Neuronal stem cell (in vitro differentiated cells): ENCODE measurements at regions not wholly inside any gene's neighbourhood (a gene's known extent, or its start where the extent isn't known, plus 50 kb on each side); places are given as distances from the start of the nearest gene placed in this dataset.

Experiments used
- DNase-seq: peaks from one replicate; pipeline ENCODE4 v3.0.0-alpha.2; 2013; ENCODE audit warnings: low spot score
- H2AFZ ChIP-seq: one replicate; pipeline ENCODE4 v1.6.1; 2013; ENCODE audit warnings: mild to moderate bottlenecking, low read length, inconsistent platforms
- H2AK5ac ChIP-seq: 2 replicates; pipeline ENCODE4 v1.6.1; 2013; ENCODE audit warnings: low read depth, mild to moderate bottlenecking, inconsistent platforms, low read length, moderate library complexity, mixed read lengths
- H2BK120ac ChIP-seq: 2 replicates; pipeline ENCODE4 v1.6.1; 2013; ENCODE audit warnings: low read depth, mild to moderate bottlenecking, inconsistent platforms, low read length, moderate library complexity, mixed read lengths
- H2BK12ac ChIP-seq: one replicate; pipeline ENCODE4 v1.6.1; 2013; ENCODE audit warnings: low read length, inconsistent platforms
- H2BK15ac ChIP-seq: 2 replicates; pipeline ENCODE4 v1.6.1; 2013; ENCODE audit warnings: mild to moderate bottlenecking, low read length, inconsistent platforms, mixed read lengths
- H2BK5ac ChIP-seq: one replicate; pipeline ENCODE4 v1.6.1; 2013; ENCODE audit warnings: inconsistent platforms, mild to moderate bottlenecking, low read length, moderate library complexity
- H3K14ac ChIP-seq: one replicate; pipeline ENCODE4 v1.6.1; 2013; ENCODE audit warnings: low read length, inconsistent platforms
- H3K18ac ChIP-seq: 2 replicates; pipeline ENCODE4 v1.6.1; 2013; ENCODE audit warnings: low read length, inconsistent platforms
- H3K23ac ChIP-seq: 2 replicates; pipeline ENCODE4 v1.6.1; 2013; ENCODE audit warnings: low read depth, mild to moderate bottlenecking, mixed read lengths, low read length, inconsistent platforms; ENCODE audit not compliant: poor library complexity
- H3K27ac ChIP-seq: replicated peaks from 3 replicates; pipeline ENCODE4 v1.5.1; 2013; ENCODE audit warnings: low read length, inconsistent platforms
- H3K27me3 ChIP-seq, 3 experiments: 2 replicates each; pipeline ENCODE4 v1.6.1; 2013; ENCODE audit warnings: low read length in 3 of 3, mild to moderate bottlenecking in 2 of 3, inconsistent platforms in 1 of 3, low read depth in 1 of 3, mixed read lengths in 1 of 3, moderate library complexity in 1 of 3; ENCODE audit not compliant: control insufficient read depth in 3 of 3, insufficient read depth in 3 of 3
- H3K36me3 ChIP-seq, 2 donors: replicated peaks in 1 of 2; 2 replicates each; pipeline ENCODE4 v1.6.1; 2013; ENCODE audit warnings: low read length in 2 of 2; ENCODE audit not compliant: control insufficient read depth in 2 of 2, insufficient read depth in 2 of 2
- H3K4ac ChIP-seq: 2 replicates; pipeline ENCODE4 v1.6.1; 2013; ENCODE audit warnings: inconsistent platforms, mild to moderate bottlenecking, low read length, moderate library complexity
- H3K4me1 ChIP-seq, 2 donors: 1 replicate in 1 of 2; 2 replicates in 1 of 2; pipeline ENCODE4 v1.6.1; 2013; ENCODE audit warnings: low read length in 2 of 2, low read depth in 1 of 2; ENCODE audit not compliant: control insufficient read depth in 2 of 2, insufficient read depth in 1 of 2
- H3K4me2 ChIP-seq: one replicate; pipeline ENCODE4 v1.6.1; 2013; ENCODE audit warnings: mild to moderate bottlenecking, low read length, inconsistent platforms; ENCODE audit not compliant: insufficient read depth, poor library complexity, severe bottlenecking
- H3K4me3 ChIP-seq, 2 donors: 2 replicates each; pipeline ENCODE4 v1.5.1; 2013; ENCODE audit warnings: low read length in 2 of 2, mild to moderate bottlenecking in 2 of 2, inconsistent platforms in 1 of 2, moderate library complexity in 1 of 2
- H3K79me1 ChIP-seq: one replicate; pipeline ENCODE4 v1.6.1; 2013; ENCODE audit warnings: low read depth, mild to moderate bottlenecking, inconsistent platforms, low read length, moderate library complexity
- H3K9ac ChIP-seq: one replicate; pipeline ENCODE4 v1.6.1; 2013; ENCODE audit warnings: mild to moderate bottlenecking, low read depth, low read length, inconsistent platforms; ENCODE audit not compliant: poor library complexity
- H3K9me3 ChIP-seq, 2 donors: replicated peaks in 1 of 2; 2 replicates each; pipeline versions ENCODE3 to v1.6.1; 2013; ENCODE audit warnings: low read length in 2 of 2, mild to moderate bottlenecking in 2 of 2, inconsistent platforms in 1 of 2, low read depth in 1 of 2, mixed read lengths in 1 of 2, moderate library complexity in 1 of 2; ENCODE audit not compliant: control insufficient read depth in 2 of 2, insufficient read depth in 1 of 2
- H4K8ac ChIP-seq: one replicate; pipeline ENCODE4 v1.6.1; 2013; ENCODE audit warnings: low read depth, mild to moderate bottlenecking, inconsistent platforms, low read length, moderate library complexity
- H4K91ac ChIP-seq: one replicate; pipeline ENCODE4 v1.6.1; 2013; ENCODE audit warnings: low read length, low read depth, mild to moderate bottlenecking, inconsistent platforms; ENCODE audit not compliant: poor library complexity
- WGBS, 2 donors: extraction: QIAGEN DNeasy Blood & Tissue Kit; methylation state at CpG; one replicate each; pipeline ENCODE4 v1.1.7; 2013; ENCODE audit warnings: missing lambda C conversion rate in 2 of 2, mixed read lengths in 1 of 2; ENCODE audit not compliant: insufficient read length in 2 of 2, insufficient replicate concordance in 1 of 2; ENCODE audit errors: extremely low coverage in 2 of 2; 5-methylcytosine and 5-hydroxymethylcytosine counted together

- Histone ChIP-seq H2BK120ac (no peak overlapping the region), H2BK12ac (no peak overlapping the region), H2BK15ac (no peak overlapping the region), H3K27me3 (no peaks in the 10 kb centered on the region), H3K27ac (no peak overlapping the region), H3K4ac (no peak overlapping the region), H2AK5ac (no peak overlapping the region), H3K4me1 (no peaks in the 10 kb centered on the region), H3K14ac (no peak overlapping the region), H3K79me1 (no peaks in the 10 kb centered on the region), H2AFZ (no peak overlapping the region), H3K4me2 (no peak overlapping the region), H3K23ac (no peak overlapping the region), H3K36me3 (no peaks in the 10 kb centered on the region), H2BK5ac (no peak overlapping the region), H3K18ac (no peak overlapping the region), H4K91ac (no peak overlapping the region), H3K9me3 (no peaks in the 10 kb centered on the region), H4K8ac (no peak overlapping the region), H3K9ac (no peak overlapping the region), H3K4me3 (no peak overlapping the region)
- DNase-seq: no peak
These were observed 525.8 kb upstream of the GOT2 start for GRCh38 chr16:59259950-59260319.

DNA sequence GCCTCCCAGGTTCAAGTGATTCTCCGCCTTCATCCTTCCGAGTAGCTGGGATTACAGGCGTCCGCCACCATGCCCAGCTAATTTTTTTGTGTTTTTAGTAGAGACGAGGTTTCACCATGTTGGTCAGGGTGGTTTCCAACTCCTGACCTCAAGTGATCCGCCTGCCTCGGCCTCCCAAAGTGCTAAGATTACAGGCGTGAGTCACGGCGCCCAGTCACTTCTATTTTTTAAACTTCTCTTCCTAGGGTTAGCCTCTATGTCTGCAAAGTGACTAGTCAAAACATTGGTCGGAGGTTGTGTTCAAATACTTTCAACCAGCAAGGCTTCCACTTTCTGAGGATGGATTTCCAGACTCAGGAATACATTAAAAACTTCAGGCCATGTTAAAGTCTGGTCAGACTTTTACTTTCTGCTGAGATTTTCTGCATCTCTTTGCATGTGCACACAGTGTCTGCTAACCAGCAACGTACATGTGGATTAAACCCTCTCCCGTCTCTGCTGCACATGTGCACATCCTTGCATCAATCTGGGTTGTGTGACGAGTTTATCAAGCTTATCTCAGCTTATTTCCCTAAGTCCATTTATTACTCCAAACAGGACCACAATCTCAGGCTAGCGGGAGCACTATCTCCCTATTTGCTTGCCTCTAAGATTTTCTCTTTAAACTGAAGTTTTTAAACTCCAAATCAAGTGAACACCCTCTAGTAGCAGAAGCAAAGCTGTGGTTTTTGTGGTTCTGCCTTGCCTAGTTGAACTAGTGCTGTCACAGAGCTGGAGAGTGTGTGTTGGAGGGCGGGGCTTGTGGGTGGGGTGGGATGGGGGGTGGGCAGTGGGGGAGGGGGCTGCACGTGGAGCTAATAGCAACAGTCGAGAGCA, 525.2 kb upstream of the GOT2 start:
- Histone ChIP-seq H2BK12ac (no peak overlapping the region), H3K27ac (no peak overlapping the region), H2BK15ac (no peak overlapping the region), H2BK120ac (no peak overlapping the region), H3K18ac (no peak overlapping the region), H3K79me1 (no peaks in the 10 kb centered on the region), H3K23ac (no peak overlapping the region), H3K4me3 (no peak overlapping the region), H3K27me3 (no peaks in the 10 kb centered on the region), H4K8ac (no peak overlapping the region), H3K4ac (no peak overlapping the region), H4K91ac (no peak overlapping the region), H2AFZ (no peak overlapping the region), H3K9me3 (no peaks in the 10 kb centered on the region), H3K9ac (no peak overlapping the region), H3K4me1 (no peaks in the 10 kb centered on the region), H3K14ac (no peak overlapping the region), H3K36me3 (no peaks in the 10 kb centered on the region), H2BK5ac (no peak overlapping the region), H3K4me2 (no peak overlapping the region), H2AK5ac (no peak overlapping the region)
- no CpG with 5 or more reads among the region's 18 CpGs for WGBS, 2 donors
- no peak for DNase-seq

DNA sequence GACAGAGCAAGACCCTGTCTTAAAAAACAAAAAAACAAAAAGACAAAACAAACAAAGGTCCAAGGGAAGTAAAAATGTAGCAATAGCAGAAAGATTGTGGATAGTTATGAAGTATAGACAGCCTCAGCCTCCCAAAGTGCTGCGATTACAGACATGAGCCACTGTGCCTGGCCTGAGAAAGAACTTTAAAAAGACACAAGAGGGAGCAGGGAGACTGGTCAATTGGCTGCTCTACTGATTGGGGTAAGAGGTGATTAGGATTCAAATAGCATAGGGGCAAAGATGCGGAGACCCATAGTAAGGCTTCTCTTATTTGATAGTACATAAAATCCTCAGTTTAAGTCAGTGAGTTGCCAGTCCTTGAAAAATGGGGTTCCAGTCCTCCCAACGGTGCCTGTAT, 518.2 kb upstream of the GOT2 start:
- no peak overlapping the region for H2BK120ac ChIP-seq
- no peaks in the 10 kb centered on the region for H3K36me3 ChIP-seq
- H3K27ac ChIP-seq: no peak overlapping the region
- H4K8ac ChIP-seq: no peak overlapping the region
- H3K4me3 ChIP-seq: no peak overlapping the region
- no peak overlapping the region for H2AFZ ChIP-seq
- H3K4me1 ChIP-seq: no peaks in the 10 kb centered on the region
- no peak overlapping the region for H3K23ac ChIP-seq
- no peak overlapping the region for H4K91ac ChIP-seq
- H2BK15ac ChIP-seq: no peak overlapping the region
- H3K4me2 ChIP-seq: no peak overlapping the region
- no peak overlapping the region for H2BK5ac ChIP-seq
- no peak overlapping the region for H2BK12ac ChIP-seq
- no peaks in the 10 kb centered on the region for H3K27me3 ChIP-seq
- no peak overlapping the region for H3K14ac ChIP-seq
- no peak overlapping the region for H3K4ac ChIP-seq
- no peak for DNase-seq
- no peaks in the 10 kb centered on the region for H3K79me1 ChIP-seq
- H2AK5ac ChIP-seq: no peak overlapping the region
- H3K9ac ChIP-seq: no peak overlapping the region
- no peaks in the 10 kb centered on the region for H3K9me3 ChIP-seq
- no peak overlapping the region for H3K18ac ChIP-seq
- no CpG with 5 or more reads among the region's 3 CpGs for WGBS, 2 donors

DNA sequence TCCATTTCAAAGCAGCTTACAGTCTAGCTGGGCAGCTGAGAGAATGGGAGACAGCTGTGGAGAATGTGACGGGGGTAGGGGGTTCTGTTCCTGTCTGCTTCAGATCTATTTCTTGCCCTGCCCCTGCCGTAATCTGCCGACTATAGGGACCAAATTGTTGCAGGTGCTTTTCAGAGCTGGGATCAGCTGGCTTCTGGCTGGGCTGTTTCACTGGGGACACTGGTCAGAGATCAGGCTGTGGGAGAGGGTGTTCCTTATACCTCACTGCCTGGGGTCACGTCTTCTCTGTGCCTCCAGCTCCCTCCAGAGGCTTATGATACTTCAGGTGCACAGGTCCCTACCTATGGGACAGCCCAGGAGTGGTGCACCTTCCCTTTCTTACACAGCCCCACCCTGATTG, 514.9 kb upstream of the GOT2 start:
- H3K79me1 ChIP-seq: no peaks in the 10 kb centered on the region
- no peak overlapping the region for H3K9ac ChIP-seq
- no peak overlapping the region for H2BK120ac ChIP-seq
- H2BK12ac ChIP-seq: no peak overlapping the region
- H2AK5ac ChIP-seq: no peak overlapping the region
- H3K23ac ChIP-seq: no peak overlapping the region
- H3K4me2 ChIP-seq: no peak overlapping the region
- no peak overlapping the region for H2BK5ac ChIP-seq
- H3K36me3 ChIP-seq: no peaks in the 10 kb centered on the region
- no peaks in the 10 kb centered on the region for H3K27me3 ChIP-seq
- no peak overlapping the region for H2AFZ ChIP-seq
- DNase-seq: no peak
- no peak overlapping the region for H3K18ac ChIP-seq
- no peaks in the 10 kb centered on the region for H3K4me1 ChIP-seq
- H3K27ac ChIP-seq: no peak overlapping the region
- H3K4ac ChIP-seq: no peak overlapping the region
- no peak overlapping the region for H3K4me3 ChIP-seq
- H3K14ac ChIP-seq: no peak overlapping the region
- H4K8ac ChIP-seq: no peak overlapping the region
- WGBS, 2 donors: no CpG with 5 or more reads among the region's 4 CpGs
- H4K91ac ChIP-seq: no peak overlapping the region
- no peak overlapping the region for H2BK15ac ChIP-seq
- no peaks in the 10 kb centered on the region for H3K9me3 ChIP-seq
